KMS-11 (cell line): ENCODE measurements at regions not wholly inside any gene's neighbourhood (a gene's known extent, or its start where the extent isn't known, plus 50 kb on each side); places are given as distances from the start of the nearest gene placed in this dataset.
"Not testable (repeated sequence)": the region's sequence is repeated elsewhere in the genome, so short reads cannot be mapped to it uniquely, and the experiment has no call there.

Experiments
- H2AFZ ChIP-seq: fragments of 200-600 bp; sonication (generic); 2 replicates; pipeline ENCODE4 v1.6.1; 2016; ENCODE audit warnings: antibody characterized with exemption, mixed run types, low read depth
- H3K27ac ChIP-seq: fragments of 200-600 bp; sonication (generic); 2 replicates; pipeline ENCODE4 v1.6.1; 2016; ENCODE audit warnings: mild to moderate bottlenecking, mixed run types
- H3K27me3 ChIP-seq: fragments of 200-600 bp; sonication (generic); 2 replicates; pipeline ENCODE4 v1.6.1; 2017; ENCODE audit warnings: mild to moderate bottlenecking, low read depth, mixed run types, moderate library complexity; ENCODE audit not compliant: insufficient read depth
- H3K36me3 ChIP-seq: fragments of 200-600 bp; sonication (generic); 2 replicates; pipeline ENCODE4 v1.6.1; 2017; ENCODE audit warnings: mild to moderate bottlenecking, mixed run types; ENCODE audit not compliant: insufficient read depth
- H3K4me1 ChIP-seq: fragments of 200-600 bp; sonication (generic); 2 replicates; pipeline ENCODE4 v1.6.1; 2016; ENCODE audit warnings: mild to moderate bottlenecking, low read depth, mixed run types; ENCODE audit not compliant: poor library complexity, severe bottlenecking
- H3K4me2 ChIP-seq: fragments of 200-600 bp; sonication (generic); 2 replicates; pipeline ENCODE4 v1.7.0; 2016; ENCODE audit warnings: mild to moderate bottlenecking, mixed run types
- H3K4me3 ChIP-seq: fragments of 200-600 bp; sonication (generic); IDR thresholded peaks from 2 replicates; pipeline ENCODE4 v1.6.1; 2017; ENCODE audit warnings: low read depth, low read length, mixed read lengths; ENCODE audit not compliant: insufficient read depth
- H3K79me2 ChIP-seq: fragments of 200-600 bp; sonication (generic); 2 replicates; pipeline ENCODE4 v1.6.1; 2016; ENCODE audit warnings: low read depth, mixed run types; ENCODE audit not compliant: insufficient read depth
- H3K9ac ChIP-seq: fragments of 200-600 bp; sonication (generic); 2 replicates; pipeline ENCODE4 v1.6.1; 2016; ENCODE audit warnings: mild to moderate bottlenecking, mixed run types
- H4K20me1 ChIP-seq: fragments of 200-600 bp; sonication (generic); 2 replicates; pipeline ENCODE4 v1.6.1; 2016; ENCODE audit warnings: mild to moderate bottlenecking, mixed run types; ENCODE audit not compliant: insufficient read depth
- TF ChIP-seq, protein P1 (sequence below): fragments of 200-600 bp; sonication (generic); conservative IDR thresholded peaks from 2 replicates; pipeline ENCODE4 v1.6.1; 2017; ENCODE audit warnings: low read depth, mild to moderate bottlenecking, antibody characterized with exemption, low read length, moderate library complexity, mixed read lengths

DNA sequence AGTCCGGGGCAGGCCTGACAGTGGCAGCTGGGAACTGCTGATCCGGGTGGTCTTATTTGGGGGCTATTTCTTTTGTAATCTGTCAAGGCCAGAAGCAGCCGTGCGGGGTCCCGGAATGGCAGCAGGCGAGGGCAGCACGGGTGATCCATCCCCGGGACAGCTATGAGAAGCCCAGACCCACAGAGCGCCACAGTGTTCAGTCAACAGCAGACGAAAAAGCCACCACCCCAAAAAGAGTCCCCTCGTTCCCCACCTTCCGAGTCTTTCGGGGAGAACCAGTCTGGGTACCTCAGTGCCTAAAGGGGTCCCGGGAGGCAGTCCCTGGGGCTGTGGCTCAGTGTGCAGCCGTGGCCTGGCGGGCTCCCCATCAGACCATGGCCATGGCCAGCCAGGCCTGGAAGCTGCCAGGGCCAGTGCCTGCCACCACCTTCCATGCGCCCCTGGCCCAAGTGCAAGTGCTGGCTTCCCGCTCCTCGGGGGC, 125.1 kb upstream of the KCTD7 start:
- Histone ChIP-seq H3K4me1 (no peaks in the 10 kb centered on the region), H3K27ac (no peak overlapping the region), H3K4me2 (no peak overlapping the region), H4K20me1 (no peaks in the 10 kb centered on the region), H2AFZ (no peak overlapping the region), H3K27me3 (no peaks in the 10 kb centered on the region), H3K36me3 (no peaks in the 10 kb centered on the region), H3K9ac (no peak overlapping the region), H3K79me2 (no peaks in the 10 kb centered on the region), H3K4me3 (no peak overlapping the region)
- TF ChIP-seq, protein P1, sequence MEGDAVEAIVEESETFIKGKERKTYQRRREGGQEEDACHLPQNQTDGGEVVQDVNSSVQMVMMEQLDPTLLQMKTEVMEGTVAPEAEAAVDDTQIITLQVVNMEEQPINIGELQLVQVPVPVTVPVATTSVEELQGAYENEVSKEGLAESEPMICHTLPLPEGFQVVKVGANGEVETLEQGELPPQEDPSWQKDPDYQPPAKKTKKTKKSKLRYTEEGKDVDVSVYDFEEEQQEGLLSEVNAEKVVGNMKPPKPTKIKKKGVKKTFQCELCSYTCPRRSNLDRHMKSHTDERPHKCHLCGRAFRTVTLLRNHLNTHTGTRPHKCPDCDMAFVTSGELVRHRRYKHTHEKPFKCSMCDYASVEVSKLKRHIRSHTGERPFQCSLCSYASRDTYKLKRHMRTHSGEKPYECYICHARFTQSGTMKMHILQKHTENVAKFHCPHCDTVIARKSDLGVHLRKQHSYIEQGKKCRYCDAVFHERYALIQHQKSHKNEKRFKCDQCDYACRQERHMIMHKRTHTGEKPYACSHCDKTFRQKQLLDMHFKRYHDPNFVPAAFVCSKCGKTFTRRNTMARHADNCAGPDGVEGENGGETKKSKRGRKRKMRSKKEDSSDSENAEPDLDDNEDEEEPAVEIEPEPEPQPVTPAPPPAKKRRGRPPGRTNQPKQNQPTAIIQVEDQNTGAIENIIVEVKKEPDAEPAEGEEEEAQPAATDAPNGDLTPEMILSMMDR = no peak

DNA sequence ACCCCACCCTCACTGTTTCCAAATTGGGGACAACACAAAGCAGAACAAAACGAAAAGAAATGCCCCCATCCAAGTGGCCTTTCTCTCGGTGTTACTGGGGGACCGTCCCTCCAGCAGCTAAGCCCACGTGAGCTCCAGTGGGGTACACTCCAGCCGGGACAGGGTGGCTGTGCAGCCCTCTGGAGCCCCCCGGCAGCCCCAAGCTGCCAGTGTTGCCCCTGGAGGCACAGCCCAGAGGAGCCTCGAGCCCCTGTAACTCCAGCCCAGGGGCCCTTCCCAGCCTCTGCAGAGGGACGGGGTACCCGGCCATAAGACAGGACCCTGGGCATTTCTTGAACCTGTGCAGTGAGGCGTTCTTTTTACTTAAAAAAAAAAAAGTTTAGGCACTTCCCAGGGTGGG, 124.5 kb upstream of the KCTD7 start:
- no peak overlapping the region for H3K4me2 ChIP-seq
- no peaks in the 10 kb centered on the region for H3K27me3 ChIP-seq
- no peak overlapping the region for H3K4me3 ChIP-seq
- TF ChIP-seq, protein P1 = no peak
- H3K4me1 ChIP-seq = no peaks in the 10 kb centered on the region
- no peaks in the 10 kb centered on the region for H4K20me1 ChIP-seq
- H3K79me2 ChIP-seq = no peaks in the 10 kb centered on the region
- no peaks in the 10 kb centered on the region for H3K36me3 ChIP-seq
- no peak overlapping the region for H2AFZ ChIP-seq
- H3K9ac ChIP-seq = no peak overlapping the region
- no peak overlapping the region for H3K27ac ChIP-seq

DNA sequence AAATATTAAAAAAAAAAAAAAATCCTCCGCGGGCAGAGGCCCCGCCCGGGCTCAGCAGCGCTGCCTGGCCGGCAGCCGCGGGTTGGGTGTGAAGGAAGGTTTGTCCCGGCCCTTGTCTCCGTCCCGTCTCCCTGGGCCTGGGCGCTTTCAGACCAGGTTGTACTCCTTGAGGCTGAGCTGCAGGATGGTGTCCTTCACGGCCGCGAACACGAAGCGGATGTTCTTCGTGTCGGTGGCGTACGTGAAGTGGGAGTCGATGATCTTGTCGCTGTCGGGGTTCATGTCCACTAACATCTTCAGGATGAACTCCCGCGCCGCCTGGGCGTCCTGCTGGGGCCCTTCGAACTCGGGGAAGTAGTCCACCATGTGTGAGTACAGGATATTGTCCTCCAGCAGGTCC, 123.7 kb upstream of the KCTD7 start:
- no peaks in the 10 kb centered on the region for H4K20me1 ChIP-seq

DNA sequence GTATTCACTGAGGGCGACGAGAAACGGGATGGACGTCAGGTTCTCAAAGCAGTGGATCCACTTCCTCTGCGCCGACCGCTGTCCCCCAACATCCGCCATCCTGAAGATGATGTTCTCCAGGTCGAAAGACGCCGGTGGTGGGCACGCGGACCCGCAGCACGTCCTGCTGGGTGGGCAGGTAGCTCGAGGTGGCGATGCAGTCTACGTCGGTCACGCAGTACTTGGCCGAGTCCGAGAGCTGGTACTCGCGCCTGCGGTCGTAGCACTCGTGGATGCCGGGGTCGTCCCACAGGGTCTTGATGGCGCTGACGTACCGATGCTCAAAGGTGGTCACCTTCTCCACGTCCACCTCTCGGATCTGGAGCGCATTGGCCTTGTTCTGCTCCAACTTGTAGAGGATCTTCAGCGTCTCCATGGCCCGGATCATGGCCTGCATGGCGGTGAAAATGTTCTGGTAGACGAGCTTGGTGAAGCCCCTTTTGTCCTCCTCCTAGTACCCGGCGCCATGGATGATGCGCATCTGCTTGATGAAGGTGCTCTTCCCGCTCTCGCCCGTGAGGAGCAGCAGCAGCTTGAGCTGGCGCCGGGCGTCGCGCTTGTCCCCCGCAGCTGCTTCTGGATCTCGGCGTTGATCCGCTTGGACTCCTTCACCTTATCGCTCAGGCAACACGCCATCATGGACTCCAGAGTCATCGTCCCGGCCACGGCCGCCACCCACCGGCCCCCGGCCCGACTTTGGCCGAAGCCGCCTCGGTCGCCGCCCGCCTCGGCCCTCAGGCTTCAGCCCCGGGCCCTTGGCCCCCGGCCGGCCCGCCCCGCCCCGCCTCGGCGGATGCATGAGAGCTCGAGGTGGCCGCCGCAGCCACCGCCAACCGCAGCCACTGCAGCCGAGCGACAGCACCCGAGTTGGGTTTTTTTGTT, 122.9 kb upstream of the KCTD7 start:
- no peaks in the 10 kb centered on the region for H3K79me2 ChIP-seq
- H4K20me1 ChIP-seq = no peaks in the 10 kb centered on the region
- TF ChIP-seq, protein P1 = no peak
- H3K9ac ChIP-seq = no peak overlapping the region
- no peaks in the 10 kb centered on the region for H3K36me3 ChIP-seq
- H3K4me2 ChIP-seq = no peak overlapping the region
- no peak overlapping the region for H3K4me3 ChIP-seq
- H2AFZ ChIP-seq = no peak overlapping the region
- H3K27me3 ChIP-seq = no peaks in the 10 kb centered on the region
- no peak overlapping the region for H3K27ac ChIP-seq
- H3K4me1 ChIP-seq = no peaks in the 10 kb centered on the region

More for the DNA sequence above, 123.7 kb upstream of the KCTD7 start:
- TF ChIP-seq, protein P1 = no peak
- no peak overlapping the region for H3K4me3 ChIP-seq
- no peak overlapping the region for H3K4me2 ChIP-seq
- H3K9ac ChIP-seq = no peak overlapping the region
- H3K4me1 ChIP-seq = no peaks in the 10 kb centered on the region
- H3K79me2 ChIP-seq = no peaks in the 10 kb centered on the region
- no peak overlapping the region for H2AFZ ChIP-seq
- H3K36me3 ChIP-seq = no peaks in the 10 kb centered on the region
- no peak overlapping the region for H3K27ac ChIP-seq
- H3K27me3 ChIP-seq = no peaks in the 10 kb centered on the region

DNA sequence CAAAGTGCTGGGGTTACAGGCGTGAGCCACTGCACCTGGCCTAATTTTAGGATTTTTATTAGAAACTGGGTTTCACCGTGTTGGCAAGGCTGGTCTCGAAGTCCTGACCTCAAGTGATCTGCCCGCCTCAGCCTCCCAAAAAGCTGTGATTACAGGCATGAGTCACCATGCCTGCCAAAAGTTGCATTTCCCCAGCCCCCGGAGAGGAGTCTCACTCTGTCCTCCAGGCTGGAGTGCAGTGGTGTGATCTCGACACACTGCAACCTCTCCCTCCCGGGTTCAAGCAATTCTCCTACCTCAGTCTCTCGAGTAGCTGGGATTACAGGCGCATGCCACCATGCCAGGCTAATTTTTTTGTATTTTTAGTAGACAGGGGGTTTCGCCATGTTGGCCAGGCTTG, 122.0 kb upstream of the KCTD7 start:
- not testable (repeated sequence) for H4K20me1 ChIP-seq, H3K79me2 ChIP-seq, H2AFZ ChIP-seq, H3K9ac ChIP-seq, H3K4me1 ChIP-seq, H3K4me2 ChIP-seq, H3K4me3 ChIP-seq, H3K36me3 ChIP-seq, H3K27me3 ChIP-seq, H3K27ac ChIP-seq
